PFSK-1 (cell line): ENCODE measurements at regions not wholly inside any gene's neighbourhood (a gene's known extent, or its start where the extent isn't known, plus 50 kb on each side); places are given as distances from the start of the nearest gene placed in this dataset.

ENCODE experiments used
- FOXP2 ChIP-seq: optimal IDR thresholded peaks from 2 replicates; pipeline ENCODE3; 2011; ENCODE audit warnings: borderline replicate concordance, control low read depth, inconsistent platforms; ENCODE audit not compliant: insufficient read depth; ENCODE audit errors: extremely low read length, extremely low read depth
- POLR2AphosphoS5 ChIP-seq: IDR thresholded peaks from 2 replicates; pipeline ENCODE4 v1.6.1; 2012; ENCODE audit warnings: low read depth, mild to moderate bottlenecking, control low read depth, low read length, moderate library complexity
- REST ChIP-seq, 2 experiments: IDR thresholded peaks; 2 replicates each; pipeline versions ENCODE4 v1.6.1 to v1.8.0; 2011 to 2012; ENCODE audit warnings: low read depth in 2 of 2, low read length in 2 of 2, control low read depth in 1 of 2, inconsistent platforms in 1 of 2, mild to moderate bottlenecking in 1 of 2, moderate library complexity in 1 of 2; ENCODE audit not compliant: insufficient read depth in 1 of 2
- SIN3A ChIP-seq: IDR thresholded peaks from 2 replicates; pipeline ENCODE4 v1.6.1; 2012; ENCODE audit warnings: mild to moderate bottlenecking, low read length, moderate library complexity, borderline replicate concordance; ENCODE audit not compliant: insufficient read depth
- TAF1 ChIP-seq: IDR thresholded peaks from 2 replicates; pipeline ENCODE4 v1.6.1; 2012; ENCODE audit warnings: low read length, control low read depth, borderline replicate concordance; ENCODE audit not compliant: insufficient read depth

GRCh38 chr12:90112666-90113065 lies 404.0 kb upstream of the ATP2B1 start:
- TF ChIP-seq TAF1 (no peak), REST (IDR thresholded peaks at IDR 0.05; ENCODE audit: insufficient read depth in 1 of 2, low read depth in 2 of 2, low read length in 2 of 2) (no peak), SIN3A (no peak), POLR2AphosphoS5 (no peak), FOXP2 (no peak)

DNA sequence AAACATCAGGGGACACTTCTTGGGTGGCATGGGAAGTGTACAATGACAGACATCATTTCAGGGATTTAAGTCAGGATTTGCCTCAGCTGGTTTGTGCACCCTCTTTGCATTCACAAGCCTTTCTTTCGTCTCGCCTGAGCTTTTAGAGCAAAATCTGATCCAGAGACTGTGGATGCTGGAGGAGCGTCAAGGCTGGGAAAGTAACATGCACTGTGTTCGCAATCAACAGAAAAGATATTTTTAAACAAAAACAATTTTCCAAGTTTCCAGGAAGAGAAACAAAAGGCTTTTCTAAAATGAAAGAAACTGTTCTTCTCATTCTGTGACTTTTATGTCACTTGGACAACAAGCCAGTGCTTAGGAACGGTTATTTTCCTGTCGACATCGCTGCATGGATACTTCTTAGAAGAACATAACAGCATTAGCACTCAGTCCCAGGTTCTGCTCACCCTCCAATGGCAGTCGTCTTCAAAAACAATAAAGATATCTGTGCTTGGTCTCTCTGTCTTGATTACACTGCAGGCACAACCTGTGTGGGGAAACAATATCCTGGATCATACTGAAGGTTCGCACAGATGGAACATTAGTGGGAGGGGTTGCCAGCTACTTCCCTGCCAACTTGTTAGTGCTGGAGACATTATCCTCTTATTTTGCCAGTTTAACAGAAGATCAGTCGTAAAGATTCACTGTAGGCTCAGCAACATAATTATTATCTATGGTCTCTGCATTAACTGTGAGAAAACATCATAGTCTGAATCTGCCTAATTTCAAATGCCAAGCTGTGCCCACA lies 403.3 kb upstream of the ATP2B1 start:
- TF ChIP-seq POLR2AphosphoS5, result no peak
- no peak for TF ChIP-seq SIN3A
- TF ChIP-seq REST (IDR thresholded peaks at IDR 0.05; ENCODE audit: insufficient read depth in 1 of 2, low read depth in 2 of 2, low read length in 2 of 2), result no peak
- no peak for TF ChIP-seq TAF1
- TF ChIP-seq FOXP2, result no peak

DNA sequence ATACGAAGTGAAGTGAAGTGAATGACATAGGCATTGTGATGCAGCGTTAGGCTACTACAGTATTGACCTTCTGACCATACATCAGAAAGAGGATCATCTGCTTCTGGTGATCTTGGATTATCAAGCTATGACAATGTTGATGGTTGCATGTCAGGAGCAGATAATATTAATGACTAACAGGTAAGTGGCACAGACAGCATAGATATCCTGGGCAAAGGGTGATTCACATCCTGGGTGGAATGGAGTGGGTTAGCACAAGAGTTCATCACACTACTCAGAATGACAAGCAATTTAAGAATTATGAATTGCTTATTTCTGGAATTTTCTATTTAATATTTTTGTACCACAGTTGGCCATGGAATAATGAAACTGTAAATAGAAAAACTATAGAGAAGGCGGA lies 397.9 kb upstream of the ATP2B1 start:
- no peak for TF ChIP-seq SIN3A
- no peak for TF ChIP-seq TAF1
- TF ChIP-seq POLR2AphosphoS5, result no peak
- TF ChIP-seq FOXP2, result no peak
- no peak for TF ChIP-seq REST (IDR thresholded peaks at IDR 0.05; ENCODE audit: insufficient read depth in 1 of 2, low read depth in 2 of 2, low read length in 2 of 2)

GRCh38 chr12:90102957-90103652 lies 394.5 kb upstream of the ATP2B1 start:
- no peak for TF ChIP-seq POLR2AphosphoS5
- no peak for TF ChIP-seq FOXP2
- TF ChIP-seq SIN3A, result no peak
- TF ChIP-seq TAF1, result no peak
- no peak for TF ChIP-seq REST (IDR thresholded peaks at IDR 0.05; ENCODE audit: insufficient read depth in 1 of 2, low read depth in 2 of 2, low read length in 2 of 2)
